ENCODE measurements at regions not wholly inside any gene's neighbourhood (a gene's known extent, or its start where the extent isn't known, plus 50 kb on each side); places are given as distances from the start of the nearest gene placed in this dataset.

DNA sequence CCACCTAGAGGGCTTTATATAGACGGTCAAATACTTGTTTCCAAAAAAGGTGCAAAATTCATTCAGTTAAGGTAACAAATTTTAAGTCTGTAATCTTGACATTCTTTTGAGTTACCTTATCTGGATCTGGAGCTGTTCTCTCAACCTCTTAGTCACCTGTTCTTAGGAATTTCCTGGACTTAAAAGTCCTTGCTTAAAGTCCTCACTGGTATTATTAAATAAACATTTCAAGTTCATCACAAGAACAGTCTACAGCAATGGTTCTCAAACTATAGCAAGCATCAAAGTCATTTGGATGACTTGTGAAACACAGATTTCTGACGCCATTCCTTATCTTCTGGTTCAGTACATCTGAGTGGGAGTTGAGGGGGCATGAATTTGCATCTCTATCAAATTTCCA is 122.9 kb upstream of the GOLIM4 start:
- TF ChIP-seq, protein P1, sequence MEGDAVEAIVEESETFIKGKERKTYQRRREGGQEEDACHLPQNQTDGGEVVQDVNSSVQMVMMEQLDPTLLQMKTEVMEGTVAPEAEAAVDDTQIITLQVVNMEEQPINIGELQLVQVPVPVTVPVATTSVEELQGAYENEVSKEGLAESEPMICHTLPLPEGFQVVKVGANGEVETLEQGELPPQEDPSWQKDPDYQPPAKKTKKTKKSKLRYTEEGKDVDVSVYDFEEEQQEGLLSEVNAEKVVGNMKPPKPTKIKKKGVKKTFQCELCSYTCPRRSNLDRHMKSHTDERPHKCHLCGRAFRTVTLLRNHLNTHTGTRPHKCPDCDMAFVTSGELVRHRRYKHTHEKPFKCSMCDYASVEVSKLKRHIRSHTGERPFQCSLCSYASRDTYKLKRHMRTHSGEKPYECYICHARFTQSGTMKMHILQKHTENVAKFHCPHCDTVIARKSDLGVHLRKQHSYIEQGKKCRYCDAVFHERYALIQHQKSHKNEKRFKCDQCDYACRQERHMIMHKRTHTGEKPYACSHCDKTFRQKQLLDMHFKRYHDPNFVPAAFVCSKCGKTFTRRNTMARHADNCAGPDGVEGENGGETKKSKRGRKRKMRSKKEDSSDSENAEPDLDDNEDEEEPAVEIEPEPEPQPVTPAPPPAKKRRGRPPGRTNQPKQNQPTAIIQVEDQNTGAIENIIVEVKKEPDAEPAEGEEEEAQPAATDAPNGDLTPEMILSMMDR (IDR thresholded peaks at IDR 0.05) = no peak
- TF ChIP-seq POLR2A (IDR thresholded peaks at IDR 0.05) = no peak

Measured in thyroid gland (tissue), 4 donors.